HG03439 (cell line): ENCODE measurements at regions not wholly inside any gene's neighbourhood (a gene's known extent, or its start where the extent isn't known, plus 50 kb on each side); places are given as distances from the start of the nearest gene placed in this dataset.
"Not testable (repeated sequence)": the region's sequence is repeated elsewhere in the genome, so short reads cannot be mapped to it uniquely, and the experiment has no call there.

Experiments used
- ATAC-seq: cut with Tn5 transposase; IDR thresholded peaks from one replicate; pipeline ENCODE4 v1.9.1; 2021; ENCODE audit warnings: mild to moderate bottlenecking, moderate library complexity; ENCODE audit not compliant: unreplicated experiment

DNA sequence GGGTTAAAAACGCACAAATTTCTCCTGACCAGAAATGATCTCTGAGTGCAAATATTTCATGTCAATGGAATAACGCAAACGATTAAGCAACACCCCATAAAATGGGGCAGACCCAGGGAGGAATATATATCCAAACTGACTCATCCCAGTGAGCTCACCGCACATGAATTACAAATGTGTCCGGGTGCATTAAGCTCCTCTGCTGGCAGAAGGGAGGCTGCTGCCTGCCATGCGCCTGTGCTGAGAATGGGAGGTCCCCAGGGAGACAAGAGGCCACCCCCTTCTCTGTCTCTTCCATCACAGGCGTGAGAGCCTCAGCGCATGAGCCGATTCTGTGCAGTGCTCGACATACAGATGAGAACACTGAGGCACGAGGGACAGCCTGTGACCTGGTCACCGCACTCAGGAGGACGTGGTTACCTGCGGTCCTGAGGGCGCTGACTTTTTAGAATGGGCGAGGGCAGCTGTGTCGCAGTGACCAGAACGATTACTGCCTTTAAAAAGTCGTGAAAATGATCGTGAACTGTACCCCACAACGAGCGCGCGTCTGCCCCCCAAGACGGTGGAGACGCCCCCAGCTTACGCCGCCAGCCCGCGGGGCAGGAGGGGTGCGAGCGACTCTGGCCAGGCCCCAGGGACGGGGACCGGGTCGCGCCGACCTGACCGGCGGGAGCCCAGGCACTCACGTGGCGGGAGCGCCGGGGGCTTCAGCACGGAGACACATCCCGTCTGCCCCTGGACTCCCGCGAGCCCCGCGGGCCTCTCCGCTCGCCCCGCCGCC lies 188.5 kb downstream of the ADRA2C start:
- ATAC-seq: not testable (repeated sequence)

DNA sequence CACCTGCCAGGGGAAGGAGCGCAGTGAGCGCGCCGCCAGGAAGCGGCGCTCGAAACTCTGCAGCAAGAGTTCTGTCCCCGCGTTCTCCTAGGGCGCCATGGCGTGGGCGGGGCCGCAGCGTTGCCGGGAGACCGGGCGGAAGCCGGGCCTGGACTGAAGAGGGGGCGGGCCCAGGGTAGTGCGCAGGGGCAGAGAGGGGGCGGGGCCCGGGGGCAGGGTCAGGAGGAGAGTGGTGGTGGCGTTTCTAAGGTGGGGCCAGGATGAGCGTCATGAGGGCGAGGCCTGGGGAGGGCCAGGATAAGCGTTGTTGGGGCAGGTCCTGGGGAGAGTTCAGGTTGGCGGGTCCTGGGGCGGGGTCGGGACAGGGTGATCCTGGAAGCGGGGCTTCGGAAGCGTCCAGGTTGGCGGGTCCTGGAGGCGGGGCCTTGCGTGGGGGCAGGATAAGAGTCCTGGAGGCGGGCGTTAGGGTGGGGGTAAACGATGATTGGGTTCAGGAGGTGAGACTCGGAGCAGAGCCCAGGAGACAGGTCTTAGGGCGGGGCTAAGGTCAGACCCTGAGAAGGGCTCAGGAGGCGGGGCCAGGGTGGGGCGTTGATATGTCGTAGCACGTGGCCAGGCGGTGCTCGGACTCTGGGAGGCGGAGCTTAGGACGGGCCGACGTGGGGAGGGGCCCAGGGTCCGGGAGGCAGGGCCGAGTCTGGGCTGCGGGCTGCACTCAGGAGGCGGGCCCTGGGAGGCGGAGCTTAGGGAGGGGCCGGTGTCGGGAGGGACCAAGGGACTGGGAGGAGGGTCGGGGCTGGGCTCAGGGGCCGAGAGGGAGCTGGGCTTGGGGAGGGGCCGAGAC lies 189.4 kb downstream of the ADRA2C start:
- ATAC-seq: peak; percentile 100

DNA sequence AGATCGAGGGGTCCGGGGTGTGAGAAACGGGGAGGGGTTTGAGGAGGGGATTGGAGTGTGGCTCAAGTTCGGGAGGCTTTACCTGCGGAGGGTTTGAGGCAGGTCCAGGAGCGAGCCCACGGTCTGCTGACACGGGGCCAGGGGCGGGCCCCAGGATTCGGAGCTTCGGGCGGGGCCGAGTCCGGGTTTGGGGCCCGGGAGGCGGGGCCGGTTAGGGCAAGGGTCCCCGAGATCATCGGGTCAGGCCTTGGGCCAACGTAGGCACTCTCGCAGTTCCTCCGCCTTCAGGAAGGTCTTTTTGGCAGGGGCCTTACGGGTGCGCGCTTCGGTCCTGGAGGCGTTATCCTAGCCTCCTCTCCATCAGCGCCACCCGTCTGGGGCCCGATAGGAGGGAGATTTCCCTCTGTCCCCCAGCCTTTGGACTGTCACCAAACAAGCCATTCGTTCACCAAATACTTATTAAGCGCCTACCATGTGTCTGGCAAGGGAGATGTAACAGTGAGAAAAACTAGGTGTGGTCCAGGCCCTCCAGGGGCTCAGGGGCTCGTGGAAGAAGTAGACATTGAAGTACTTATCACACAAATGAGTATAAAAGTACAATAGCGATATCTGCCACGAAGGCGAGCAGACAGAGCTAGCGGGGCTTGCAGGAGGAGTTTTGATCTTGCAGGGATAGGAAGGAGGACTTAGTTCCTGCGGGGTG lies 190.1 kb downstream of the ADRA2C start:
- not testable (repeated sequence) for ATAC-seq

DNA sequence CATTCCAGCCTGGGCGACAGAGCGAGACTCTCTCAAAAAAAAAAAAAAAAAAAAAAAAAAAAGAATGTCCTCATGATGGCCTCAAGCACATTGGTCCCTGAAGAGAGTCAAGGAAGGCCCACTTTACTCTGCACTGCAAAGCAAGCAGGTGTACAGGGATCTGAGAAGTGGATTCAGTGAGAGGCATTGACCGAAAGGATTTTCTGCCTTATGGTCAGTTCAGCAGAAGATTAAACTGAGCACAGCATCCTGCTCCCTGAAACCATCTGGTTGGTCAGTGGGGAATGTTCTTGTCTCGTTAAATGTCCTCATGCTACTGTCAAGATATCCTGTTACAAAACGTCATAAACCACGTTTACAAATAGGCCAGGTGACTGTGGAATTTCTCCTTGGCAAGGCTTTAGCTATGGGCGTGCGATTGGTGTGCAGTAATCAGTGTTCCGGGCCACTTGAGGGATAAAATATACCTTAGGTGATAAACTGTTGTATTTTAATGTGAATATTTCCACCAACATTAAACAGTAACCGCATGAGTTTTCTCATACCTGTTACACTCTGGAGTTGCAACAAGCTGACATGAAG lies 195.0 kb downstream of the ADRA2C start:
- not testable (repeated sequence) for ATAC-seq

DNA sequence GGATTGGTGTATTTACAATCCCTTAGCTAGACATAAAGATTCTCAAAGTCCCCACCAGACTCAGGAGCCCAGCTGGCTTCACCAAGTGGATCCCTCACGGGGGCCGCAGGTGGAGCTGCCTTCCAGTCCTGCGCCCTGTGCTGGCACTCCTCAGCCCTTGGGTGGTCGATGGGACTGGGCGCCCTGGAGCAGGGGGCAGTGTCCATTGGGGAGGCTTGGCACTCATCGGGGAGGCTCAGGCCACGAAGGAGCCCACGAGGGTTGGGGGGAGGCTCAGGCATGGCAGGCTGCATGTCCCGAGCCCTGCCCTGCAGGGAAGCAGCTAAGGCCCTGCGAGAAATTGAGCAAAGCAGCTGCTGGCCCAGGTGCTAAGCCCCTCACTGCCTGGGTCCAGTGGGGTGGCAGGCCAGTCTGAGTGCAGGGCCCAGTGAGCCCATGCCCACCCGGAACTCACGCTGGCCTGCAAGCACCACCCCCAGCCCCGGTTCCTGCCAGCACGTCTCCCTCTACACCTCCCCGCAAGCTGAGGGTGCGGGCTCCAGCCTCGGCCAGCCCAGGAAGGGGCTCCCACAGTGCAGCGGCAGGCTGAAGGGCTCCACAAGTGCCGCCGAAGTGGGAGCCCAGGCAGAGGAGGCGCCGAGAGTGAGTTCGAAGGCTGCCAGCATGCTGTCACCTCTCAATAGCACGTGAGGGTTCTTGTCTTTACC lies 198.5 kb downstream of the ADRA2C start:
- not testable (repeated sequence) for ATAC-seq

DNA sequence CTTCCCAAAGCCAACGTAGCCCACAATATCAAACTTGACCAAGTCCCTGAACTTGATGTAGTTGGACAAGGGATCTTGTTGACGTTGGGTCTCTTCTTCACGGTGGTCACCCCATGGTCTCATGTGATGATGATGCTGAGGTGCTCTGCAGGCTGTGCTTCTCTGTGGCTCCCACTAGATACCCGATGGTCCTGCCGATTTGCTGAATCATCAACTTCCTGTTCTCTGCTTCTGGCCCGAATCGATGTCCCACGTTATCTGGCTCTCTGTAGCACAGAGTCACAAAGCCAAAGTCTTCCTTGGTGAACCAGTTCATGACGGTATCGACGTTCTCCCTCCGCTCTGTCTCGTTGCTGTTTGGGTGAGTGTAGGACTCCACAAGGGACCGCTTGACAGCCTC lies 201.0 kb downstream of the ADRA2C start:
- ATAC-seq: not testable (repeated sequence)

DNA sequence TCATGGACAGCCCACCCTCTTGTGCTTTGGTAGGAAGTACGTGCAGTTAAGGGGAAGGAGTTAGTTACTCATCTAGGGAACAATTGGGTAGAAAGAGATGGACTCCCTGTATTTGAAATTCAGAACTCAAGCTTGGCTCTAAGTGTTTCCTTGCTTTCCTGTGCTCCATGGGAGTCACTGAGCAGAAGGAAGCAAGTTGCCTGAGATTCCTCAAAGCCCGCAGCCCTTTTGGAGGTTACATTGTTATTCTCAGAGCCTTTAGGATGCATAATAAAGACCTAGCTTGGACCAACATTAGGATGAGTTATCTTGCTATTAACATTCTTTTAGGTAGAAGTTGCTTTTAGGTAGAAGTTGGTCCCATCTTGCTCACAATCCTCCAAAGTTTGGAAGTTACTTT lies 206.4 kb downstream of the ADRA2C start:
- ATAC-seq: not testable (repeated sequence)

DNA sequence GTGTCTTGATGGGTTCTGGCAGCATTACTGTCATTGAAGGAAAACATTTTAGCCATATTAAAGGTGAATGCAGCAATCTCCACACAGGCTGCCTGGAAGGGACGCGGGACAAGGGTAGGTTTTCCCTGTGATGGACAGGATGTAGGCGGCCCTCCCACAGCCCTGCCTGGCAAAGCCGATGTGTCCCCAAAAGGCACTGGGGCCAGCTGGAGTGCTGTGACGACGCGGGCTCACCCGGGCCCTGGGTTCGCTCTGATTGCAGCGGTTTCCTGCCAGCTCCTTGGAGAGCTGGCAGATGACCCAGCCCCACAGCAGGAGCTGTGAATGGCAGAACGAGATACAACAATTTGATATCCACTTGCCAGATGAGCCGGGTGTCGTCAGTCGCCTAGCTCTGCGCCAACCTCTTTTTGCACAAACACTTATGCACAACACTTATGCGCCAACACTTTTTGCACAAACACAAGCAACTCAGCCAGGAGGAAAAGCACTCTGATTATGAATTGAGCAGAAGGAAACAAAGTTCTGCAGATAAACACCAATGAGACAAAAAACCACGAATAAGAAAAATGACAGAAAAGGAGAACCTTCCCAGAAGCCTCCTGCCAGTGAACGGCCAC lies 207.5 kb downstream of the ADRA2C start:
- ATAC-seq: not testable (repeated sequence)

DNA sequence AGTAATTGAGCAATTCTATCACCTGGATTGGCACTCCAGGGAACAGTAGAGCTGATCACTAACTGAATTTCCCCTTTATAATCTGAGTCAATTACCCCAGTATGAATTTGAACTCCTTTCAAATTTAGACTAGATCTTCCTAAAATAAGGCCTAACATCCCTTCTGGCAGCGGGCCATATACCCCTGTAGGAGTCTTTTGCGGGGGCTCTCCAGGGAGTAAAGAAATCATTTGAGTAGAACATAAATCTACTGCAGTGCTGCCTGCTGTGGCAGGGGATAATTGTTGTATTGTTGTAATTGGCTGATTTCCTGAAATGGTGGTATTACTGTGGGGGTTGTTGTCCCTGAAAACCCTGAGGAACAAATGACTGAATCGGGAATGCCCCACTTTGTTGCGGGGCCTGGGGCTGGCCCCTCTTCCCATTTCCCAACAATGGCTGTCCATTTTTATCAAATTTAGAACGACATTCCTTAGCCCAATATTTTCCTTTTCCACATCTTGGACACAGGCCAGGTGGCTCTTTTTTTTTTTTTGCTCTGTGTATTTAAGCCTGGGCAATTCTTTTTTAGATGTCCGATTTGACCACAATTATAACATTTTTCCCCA lies 217.4 kb downstream of the ADRA2C start:
- ATAC-seq: not testable (repeated sequence)

DNA sequence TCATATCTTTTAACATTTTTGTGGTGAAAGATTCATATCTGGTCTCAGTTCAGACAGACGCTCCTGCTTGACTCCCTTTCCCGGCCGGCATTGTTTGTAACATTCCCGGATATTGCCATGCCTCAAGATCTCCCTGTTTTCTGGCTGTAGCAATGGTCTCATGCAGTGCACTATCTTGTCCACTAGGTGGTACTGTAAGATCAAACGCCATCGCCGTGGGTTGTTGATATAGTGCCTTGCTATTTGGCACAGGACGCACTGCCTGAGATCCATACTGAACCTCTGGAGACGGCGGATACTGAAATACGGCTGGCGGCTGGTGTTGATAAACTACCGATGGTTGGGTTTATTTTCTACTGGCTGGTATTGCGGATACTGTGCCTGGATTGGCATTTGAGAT lies 218.6 kb downstream of the ADRA2C start:
- ATAC-seq: not testable (repeated sequence)

DNA sequence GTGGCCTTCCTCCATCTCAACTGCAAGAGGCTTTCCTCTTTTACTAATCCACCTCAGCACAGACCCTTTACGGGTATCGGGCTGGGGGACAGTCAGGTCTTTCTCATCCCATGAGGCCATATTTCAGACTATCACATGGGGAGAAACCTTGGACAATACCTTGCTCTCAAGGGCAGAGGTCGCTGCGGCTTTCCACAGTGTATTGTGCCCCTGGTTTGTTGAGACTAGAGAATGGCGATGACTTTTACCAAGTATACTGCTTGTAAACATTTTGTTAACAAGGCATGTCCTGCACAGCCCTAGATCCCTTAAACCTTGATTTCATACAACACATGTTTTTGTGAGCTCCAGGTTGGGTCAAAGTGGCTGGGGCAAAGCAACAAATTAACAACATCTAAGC lies 220.2 kb downstream of the ADRA2C start:
- not testable (repeated sequence) for ATAC-seq

DNA sequence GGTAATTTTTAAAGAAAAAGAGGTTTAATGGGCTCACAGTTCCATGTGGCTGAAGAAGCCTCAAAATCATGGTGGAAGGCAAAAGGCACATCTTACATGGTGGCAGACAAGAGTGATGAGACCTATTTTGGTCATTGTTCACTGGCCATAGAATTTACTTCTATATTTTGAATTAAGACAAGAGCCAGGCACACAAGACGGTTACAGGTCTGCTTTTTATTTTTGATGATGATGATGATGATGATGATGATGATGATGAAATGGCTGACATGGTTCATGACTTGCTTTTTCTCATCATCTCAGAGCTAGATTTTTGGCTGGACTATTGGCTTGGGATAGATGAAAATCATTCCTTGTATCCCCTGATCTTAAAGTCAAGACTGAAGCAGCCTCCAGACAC lies 229.3 kb downstream of the OTOP1 start:
- ATAC-seq: not testable (repeated sequence)

DNA sequence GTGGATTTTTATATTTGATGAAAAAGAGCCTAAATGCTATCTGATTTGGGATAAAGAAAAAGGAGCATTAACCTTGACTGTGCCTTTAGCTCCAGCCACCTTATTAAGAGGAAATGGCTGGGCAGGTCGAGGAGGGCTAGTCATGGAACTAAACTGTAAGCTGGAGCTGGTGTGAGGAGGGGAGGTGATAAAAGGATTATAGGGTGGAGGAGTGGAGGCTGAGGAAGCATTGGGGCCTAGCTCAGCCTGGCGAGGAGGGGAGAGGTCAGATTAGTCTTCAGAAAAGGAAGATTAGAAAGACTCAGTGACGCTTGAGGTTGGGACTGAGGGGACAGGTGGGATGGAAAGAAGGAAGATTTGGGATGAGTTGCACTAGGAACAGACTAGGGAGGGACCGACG lies 222.7 kb downstream of the OTOP1 start:
- ATAC-seq: not testable (repeated sequence)

DNA sequence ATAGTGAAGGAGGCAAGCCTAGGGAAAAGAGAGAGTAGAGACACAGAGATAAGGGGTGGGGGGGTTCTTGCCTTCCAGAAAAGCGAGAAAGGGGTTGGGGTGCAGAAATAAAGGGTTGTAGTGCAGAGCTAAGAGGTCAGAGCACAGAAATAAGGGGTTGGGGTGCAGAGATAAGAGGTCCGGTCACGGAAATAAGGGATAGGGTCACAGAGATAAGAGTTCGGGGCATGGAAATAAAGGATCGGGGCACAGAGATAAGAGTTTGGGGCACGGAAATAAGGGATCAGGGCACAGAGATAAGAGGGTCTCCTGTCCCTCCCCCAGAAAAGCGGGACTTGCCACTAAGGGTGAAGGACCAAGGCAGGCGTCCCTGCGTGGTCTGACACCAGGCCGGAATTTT lies 222.0 kb downstream of the OTOP1 start:
- not testable (repeated sequence) for ATAC-seq

DNA sequence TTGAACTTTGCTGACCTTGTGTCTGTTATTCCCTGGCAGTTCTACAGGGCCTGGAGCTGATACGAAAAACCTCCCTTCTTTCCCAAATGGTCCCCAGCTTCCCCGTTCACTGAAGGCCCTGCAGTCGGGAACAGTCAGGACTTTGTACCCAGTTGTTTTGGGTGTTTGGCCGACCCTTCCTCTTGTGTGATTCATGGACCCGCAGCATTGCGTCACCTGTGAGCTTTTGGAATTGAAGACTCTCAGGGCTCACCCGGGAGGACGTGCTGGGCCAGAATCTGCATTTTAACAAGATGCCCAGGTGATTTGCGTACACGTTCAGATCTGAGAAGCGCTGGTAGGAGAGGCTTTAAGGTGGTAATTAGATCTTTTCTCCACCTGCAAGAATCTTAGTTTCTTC lies 220.4 kb downstream of the OTOP1 start:
- not testable (repeated sequence) for ATAC-seq

DNA sequence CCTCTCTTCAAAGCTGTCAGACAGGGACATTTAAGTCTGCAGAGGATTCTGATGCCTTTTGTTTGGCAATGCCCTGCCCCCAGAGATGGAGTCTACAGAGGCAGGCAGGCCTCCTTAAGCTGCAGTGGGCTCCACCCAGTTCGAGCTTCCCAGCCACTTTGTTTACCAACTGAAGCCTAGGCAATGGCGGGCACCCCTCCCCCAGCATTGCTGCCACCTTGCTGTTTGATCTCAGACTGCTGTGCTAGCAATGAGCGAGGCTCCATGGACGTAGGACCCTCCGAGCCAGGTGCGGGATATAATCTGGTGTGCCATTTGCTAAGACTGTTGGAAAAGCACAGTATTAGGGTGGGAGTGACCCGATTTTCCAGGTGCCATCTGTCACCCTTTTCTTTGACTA lies 207.7 kb downstream of the OTOP1 start:
- not testable (repeated sequence) for ATAC-seq

DNA sequence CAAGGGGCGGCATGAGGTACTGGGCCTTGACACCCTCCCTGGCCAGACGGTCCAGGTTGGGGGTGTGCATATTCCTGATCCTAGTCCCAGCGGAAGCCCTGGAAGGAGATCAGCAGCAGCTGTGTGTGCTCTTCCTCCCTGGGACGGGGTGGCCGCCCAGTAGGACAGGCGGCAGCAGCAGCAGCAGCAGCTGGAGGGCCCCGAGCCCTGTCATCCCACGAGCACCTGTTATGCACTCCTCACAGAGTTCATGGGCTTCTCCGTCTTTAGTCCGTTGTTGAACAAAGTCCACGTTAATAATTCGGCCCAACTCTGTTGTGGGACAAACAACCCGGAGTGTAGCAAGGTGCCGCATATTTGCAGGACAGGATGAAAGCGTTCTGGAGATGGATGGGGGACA lies 205.6 kb downstream of the OTOP1 start:
- ATAC-seq: not testable (repeated sequence)

DNA sequence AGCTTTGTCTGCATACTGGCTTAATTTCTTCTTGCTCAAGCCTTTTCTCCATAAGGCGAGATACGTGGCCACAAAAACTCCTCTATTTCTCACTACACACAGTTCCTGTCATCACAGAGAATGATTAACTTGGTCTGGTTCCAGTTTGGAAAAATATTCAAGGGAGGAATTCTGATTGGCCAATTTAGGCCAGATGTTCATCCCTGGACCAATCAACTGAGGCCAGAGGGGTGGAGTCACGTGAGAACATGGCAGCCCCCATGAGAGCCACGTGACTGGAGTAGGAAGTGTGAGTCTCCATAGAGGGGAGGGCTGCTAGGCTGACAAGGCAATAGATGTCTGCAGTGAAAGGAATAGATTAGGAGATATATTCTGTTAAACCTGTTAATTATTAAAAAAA lies 200.0 kb downstream of the OTOP1 start:
- not testable (repeated sequence) for ATAC-seq

DNA sequence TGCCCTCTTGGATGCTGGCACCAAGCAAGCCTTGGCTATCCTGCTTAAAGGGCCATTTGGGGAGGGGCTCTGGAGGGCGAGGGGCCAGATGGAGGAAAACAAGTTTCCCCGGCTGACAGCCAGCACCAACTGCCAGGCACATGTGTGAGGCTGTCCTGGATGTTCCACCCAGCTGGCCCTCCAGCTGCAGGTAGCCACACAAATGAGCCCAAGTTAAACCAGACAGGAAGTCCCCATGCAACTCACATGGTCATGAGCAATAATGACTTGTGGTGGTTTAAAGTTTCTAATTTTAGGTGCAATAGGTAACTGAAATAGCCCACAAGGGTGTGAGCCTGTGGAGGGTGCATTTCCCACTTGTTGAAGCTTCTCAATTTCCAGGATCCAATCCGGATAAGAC lies 198.0 kb downstream of the OTOP1 start:
- not testable (repeated sequence) for ATAC-seq
